SH-SY5Y (cell line): ENCODE measurements at regions not wholly inside any gene's neighbourhood (a gene's known extent, or its start where the extent isn't known, plus 50 kb on each side); places are given as distances from the start of the nearest gene placed in this dataset.

Experiments used
- GATA2 ChIP-seq: IDR thresholded peaks from 2 replicates; pipeline ENCODE4 v1.6.1; 2011; ENCODE audit warnings: mild to moderate bottlenecking, low read depth, low read length
- GATA3 ChIP-seq: IDR thresholded peaks from 2 replicates; pipeline ENCODE4 v1.6.1; 2011; ENCODE audit warnings: low read depth, mild to moderate bottlenecking, low read length, moderate library complexity

DNA sequence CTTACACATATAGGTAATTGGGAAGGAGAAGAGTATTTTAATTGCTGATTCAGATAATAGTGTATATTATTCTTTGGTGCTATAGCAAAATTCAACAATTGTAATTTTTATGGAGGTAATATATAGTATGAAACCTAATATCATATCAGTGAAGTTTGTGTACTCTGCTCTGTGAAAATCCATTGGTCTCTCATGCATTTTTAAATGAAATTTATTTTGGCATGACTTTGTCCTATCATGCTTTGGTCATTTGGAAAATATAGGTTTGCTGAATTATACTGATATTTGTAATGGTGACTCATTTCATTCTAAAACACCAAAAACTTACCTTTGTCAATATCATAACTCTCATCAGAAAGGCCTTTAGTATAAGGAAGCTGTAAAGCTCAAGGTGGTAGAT lies 962.0 kb upstream of the NOVA1 start:
- no peak for TF ChIP-seq GATA3
- no peak for TF ChIP-seq GATA2
